HL-60/S4 treated with phorbol 12-myristate 13-acetate at 8.2 ng/mL for 4 days and 3 days (cell line): ENCODE measurements at regions not wholly inside any gene's neighbourhood (a gene's known extent, or its start where the extent isn't known, plus 50 kb on each side); places are given as distances from the start of the nearest gene placed in this dataset.
"Not testable (repeated sequence)": the region's sequence is repeated elsewhere in the genome, so short reads cannot be mapped to it uniquely, and the experiment has no call there.

Experiments
- in situ Hi-C: fragments of 300-500 bp; cut with MboI; formaldehyde crosslinking; loops from 2 replicates; pipeline ENCODE4 v1.15.0; 2022; ENCODE audit warnings: low sequenced_read_pairs

DNA sequence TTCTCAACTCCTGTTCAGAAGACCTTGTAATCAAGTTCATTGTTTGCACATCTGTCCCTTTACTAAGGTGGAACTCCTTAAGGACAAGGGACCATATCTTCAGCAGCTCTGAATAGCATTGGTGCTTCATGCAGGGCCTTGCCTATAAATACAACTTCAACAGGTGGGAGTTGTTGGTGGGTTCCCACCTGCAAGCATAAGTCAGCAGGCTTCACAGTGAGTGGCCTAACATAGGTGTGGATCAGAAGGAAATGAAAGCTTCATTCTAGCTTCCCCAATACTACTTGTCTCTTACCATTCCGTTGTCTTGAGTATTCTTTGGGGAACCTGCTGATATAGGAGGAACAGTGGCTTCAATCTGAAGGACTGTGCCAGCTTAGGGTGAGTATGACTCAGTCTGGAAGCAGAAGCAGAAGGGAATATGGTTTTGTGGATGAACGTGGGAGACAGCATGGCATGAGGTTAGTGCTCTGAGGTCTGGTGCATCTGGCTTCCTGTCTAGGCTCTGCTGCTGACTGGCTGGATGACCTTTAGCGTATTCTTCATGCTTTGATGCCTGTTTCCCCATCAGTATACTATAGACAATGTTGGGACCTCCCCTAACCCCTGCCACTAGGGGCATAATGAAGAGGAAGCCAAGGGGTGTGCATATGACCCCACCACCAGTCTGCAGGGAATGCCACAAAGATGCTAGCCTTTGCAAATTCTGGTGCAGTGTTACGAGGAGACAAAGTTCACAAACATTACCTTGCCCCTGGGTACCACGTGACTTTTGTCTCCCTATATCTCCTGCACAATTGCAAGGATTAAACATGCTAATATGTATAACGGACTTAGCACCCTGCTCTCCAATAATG, 192.3 kb downstream of the PALM2AKAP2 start:
- in situ Hi-C loops, result no loop called here

- in situ Hi-C loops, result no loop called here
Observed at GRCh38 chr9:109973336-109973735, 193.3 kb downstream of the PALM2AKAP2 start.

DNA sequence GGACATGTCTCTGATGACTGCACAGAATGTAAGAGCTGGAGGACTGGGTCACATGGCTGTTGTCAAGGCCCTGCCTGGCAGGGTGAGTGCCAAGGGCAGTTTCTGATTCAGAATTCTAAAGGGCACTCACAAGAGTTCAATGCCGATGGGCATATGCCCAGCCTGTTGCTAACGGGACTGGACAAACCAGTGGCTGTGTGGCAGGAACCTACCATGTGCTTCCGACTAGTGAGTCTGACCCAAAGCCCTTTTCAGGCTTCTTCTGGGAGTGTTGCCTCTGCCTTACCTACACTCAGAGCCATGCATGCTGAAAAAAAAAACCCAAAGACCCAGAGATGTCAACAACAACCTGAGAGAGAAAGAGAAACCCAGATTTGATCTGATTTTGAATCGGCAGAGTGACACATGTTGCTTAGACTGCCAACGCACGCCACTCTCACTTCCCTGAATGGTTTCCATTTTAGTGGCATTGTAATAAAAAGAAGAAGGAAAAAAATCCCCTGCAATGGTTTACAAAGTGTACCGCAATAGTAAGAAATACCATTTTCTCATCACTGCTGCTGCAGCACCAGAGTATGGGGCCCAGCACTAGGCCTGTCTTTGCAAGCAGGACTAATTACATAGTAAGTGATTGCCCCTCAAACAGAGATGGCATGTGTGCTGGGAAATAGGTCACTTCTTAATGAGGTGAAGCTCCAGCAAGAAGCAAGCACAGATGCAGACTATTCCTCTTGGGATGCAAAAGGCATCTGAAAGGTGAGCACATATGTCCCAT, 194.3 kb downstream of the PALM2AKAP2 start:
- in situ Hi-C loops, result no loop called here

- in situ Hi-C loops, result no loop called here
Observed at GRCh38 chr9:109974918-109975276, 194.9 kb downstream of the PALM2AKAP2 start.

- in situ Hi-C loops, result no loop called here
Observed at GRCh38 chr9:109975574-109976295, 195.7 kb downstream of the PALM2AKAP2 start.

GRCh38 chr9:109976303-109976702, 196.3 kb downstream of the PALM2AKAP2 start:
- in situ Hi-C loops, result no loop called here

DNA sequence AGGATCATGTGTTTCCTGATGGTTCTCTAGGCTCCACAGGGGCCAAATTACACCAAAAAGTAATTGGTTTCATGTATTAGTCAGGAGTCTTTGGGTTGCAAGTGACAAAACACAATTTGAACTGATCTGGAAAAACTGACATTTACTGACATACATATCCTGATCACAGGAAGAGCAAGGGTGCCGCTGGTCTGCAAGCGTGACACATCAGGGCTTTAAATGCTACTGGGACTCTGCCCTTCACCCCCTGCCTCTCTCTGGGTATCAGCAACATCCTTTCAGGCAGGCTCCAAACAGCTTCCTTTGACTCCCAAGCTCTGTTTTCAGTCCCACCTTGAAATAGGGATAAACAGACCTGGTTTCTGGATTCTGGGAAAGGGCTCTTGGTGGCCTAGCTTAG, 197.5 kb downstream of the PALM2AKAP2 start:
- in situ Hi-C loops, result no loop called here

DNA sequence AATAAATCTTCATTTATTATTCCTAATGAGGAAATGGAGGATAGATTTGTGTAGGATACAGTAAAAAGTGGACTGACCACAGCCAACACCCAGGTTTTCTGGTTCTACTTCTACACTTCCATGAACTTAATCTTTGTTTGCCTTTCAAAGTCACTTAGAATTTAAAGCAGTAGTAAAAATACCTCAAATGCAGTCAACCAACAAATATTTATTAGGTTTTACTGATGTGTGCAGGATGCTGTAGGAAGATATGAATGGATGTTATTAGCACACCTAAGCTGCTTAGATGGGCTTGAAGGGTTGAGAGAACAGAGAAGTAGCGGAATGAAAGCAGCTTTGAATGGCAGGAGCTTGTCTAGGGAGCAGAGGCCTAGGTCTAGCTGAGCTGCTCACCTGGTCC, 201.1 kb downstream of the PALM2AKAP2 start:
- in situ Hi-C loops, result no loop called here

- in situ Hi-C loops, result no loop called here
Observed at GRCh38 chr9:109986521-109986991, 206.6 kb downstream of the PALM2AKAP2 start.

- in situ Hi-C loops, result no loop called here
Observed at GRCh38 chr9:109989296-109989695, 209.3 kb downstream of the PALM2AKAP2 start.

DNA sequence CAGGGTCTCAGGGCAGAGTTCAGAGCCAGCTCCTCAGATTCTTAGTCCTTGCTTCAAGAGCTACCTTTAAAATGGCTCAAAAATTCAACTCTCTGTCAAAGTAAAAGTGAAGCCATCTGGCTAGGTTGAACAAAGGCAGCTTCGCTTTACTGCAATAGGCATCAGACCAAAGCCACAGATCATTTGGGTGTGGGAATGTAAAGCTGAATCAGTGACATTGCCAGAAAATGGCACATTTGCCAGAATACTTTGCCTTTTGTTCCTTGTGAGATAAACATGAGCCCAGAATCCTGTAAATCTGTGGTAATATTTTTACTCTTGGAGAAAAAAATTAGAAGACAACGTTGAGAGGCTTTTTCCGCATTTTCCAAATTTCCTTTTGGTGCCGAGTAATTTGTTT, 210.5 kb downstream of the PALM2AKAP2 start:
- in situ Hi-C loops, result no loop called here

DNA sequence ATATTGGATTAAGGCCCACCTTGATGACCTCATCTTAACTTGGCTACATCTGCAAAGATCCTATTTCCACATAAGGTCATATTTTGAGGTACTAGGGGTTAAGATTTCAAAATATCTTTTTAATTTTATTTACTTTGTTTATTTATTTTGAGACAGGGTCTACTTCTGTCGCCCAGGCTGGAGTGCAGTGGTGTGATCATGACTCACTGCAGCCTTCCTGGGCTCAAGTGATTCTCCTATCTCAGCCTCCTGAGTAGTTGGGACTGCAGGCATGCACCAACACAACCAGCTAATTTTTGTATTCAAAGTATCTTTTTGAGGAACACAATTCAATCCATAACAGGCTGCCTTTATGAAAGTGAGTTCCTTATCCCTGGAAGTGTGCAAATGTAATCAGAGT, 212.3 kb downstream of the PALM2AKAP2 start:
- in situ Hi-C loops, result no loop called here

DNA sequence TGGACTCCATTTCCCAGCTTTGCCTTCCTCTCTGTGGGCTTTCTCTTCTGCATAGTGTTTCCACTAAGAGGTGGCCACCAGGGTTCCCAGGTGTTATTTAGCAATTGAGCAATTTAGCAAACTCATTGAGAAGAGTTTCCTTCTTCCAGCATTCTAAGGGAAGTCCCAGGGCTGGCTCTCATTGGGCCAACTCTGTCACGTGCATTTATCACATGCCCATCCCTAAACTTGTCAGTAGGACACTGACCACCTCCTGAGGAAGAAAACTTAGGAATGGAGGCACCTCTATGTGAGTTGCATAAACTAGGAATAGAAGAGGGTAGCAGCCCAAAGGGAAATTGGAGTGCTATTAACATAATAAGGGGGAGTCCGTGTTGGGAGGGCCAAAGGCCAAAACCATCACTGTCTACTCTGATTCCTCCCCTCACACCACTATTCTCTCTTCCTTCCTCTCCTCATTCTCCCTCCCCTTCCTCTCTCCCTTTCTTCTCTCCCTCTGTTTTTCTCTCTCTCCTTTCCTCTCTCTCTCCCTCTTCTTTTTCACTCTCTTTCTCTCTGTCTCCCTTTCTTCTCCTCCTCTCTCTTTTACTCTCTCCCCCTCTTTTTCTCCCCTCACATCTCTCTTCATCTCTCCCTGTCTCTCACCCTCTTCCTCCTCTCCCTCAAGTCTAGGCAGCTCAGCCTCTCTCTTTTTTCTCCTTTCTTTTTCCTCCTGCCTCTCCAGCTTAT, 213.4 kb downstream of the PALM2AKAP2 start:
- in situ Hi-C loops, result no loop called here

- in situ Hi-C loops, result no loop called here
Observed at GRCh38 chr9:109994141-109994540, 213.8 kb downstream of the C9orf152 start.

DNA sequence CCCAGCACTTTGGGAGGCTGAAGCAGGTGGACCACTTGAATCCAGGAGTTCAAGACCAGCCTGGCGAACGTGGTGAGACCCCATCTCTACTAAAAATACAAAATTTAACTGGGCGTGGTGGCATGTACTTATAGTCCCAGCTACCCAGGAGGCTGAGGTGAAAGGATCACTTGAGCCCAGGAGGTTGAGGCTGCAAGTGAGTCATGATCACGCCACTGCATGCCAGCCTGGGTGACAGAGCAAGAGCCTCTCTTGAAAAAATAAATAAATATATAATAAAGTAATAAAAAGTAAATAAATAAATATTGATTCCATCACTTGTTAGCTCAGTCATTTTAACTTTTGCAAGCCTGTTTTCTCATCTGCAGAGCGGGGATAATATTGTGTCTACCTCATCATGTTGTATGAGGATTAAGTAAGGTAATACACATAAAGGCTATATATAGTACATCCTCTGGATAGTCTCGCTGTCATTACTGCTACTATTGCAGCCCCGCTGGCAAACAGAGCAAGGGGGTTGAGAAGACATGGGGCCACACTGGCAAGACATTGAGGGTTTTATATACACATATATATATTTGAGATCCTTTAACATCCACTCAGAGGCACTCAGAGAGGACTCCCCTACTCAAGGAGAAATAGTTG, 210.9 kb downstream of the C9orf152 start:
- in situ Hi-C loops, result no loop called here

DNA sequence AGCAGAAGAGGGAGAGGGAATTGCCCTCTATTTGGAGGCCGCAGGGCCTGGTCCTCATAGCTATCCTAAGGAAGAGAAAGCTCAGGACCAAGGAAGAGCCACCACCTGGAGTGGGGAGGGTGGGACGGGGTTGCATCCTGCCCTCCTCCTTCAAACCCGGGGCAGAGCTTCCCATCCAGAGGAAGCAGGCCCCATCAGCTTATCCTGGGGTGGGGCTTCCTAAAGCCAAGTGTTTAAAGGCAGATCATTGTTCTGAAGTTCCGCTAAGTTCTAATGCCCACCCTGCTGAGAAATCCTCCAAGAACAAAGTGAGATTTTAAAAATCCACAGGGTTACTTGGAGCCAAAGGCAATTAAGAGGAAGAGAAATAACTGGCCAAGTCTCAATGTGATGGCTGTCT, 210.3 kb downstream of the C9orf152 start:
- in situ Hi-C loops, result no loop called here

DNA sequence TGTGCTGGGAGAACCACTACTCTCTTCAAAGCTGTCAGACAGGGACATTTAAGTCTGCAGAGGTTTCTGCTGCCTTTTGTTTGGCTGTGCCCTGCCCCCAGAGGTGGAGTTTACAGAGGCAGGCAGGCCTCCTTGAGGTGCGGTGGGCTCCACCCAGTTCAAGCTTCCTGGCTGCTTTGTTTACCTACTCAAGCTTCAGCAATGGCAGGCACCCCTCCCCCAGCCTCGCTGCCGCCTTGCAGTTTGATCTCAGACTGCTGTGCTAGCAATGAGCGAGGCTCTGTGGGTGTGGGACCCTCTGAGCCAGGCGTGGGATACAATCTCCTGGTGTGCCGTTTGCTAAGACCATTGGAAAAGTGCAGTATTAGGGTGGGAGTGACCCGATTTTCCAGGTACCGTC, 202.4 kb downstream of the C9orf152 start:
- in situ Hi-C loops, result not testable (repeated sequence)

- in situ Hi-C loops, result no loop called here
Observed at GRCh38 chr9:110006657-110007056, 201.3 kb downstream of the C9orf152 start.

GRCh38 chr9:110007477-110008270, 200.3 kb downstream of the C9orf152 start:
- in situ Hi-C loops, result no loop called here
